ENCODE measurements at regions not wholly inside any gene's neighbourhood (a gene's known extent, or its start where the extent isn't known, plus 50 kb on each side); places are given as distances from the start of the nearest gene placed in this dataset.

GRCh38 chr1:240000634-240001033 is 91.0 kb upstream of the FMN2 start:
- DNase-seq (ENCODE audit: low read depth in 1 of 2, low spot score in 1 of 2) (no peak), ATAC-seq (no peak), FAIRE-seq (no peak)
- WGBS (ENCODE audit: missing lambda C conversion rate), result 44% methylated on average over 4 of the region's 4 CpGs
- H3K4me3 ChIP-seq, result no peak overlapping the region
- H3K4me1 ChIP-seq, result peaks cover 17% of the 10 kb centered on the region
- POLR2A ChIA-PET, result no interaction called here
- no peak overlapping the region; a peak in 1 of 6 replicates for H3K27ac ChIP-seq
- CTCF ChIA-PET, result interaction anchor here (2.3 kb wide), 1 partner anchor 49 kb away, joined by 7 read pairs; no protein-coding TSS in a partner anchor
- H3K9me3 ChIP-seq, result no peaks in the 10 kb centered on the region
- peak overlapping the region; percentile 24; the same call in 2 of the 3 replicates for H3K4me2 ChIP-seq
- no peak for TF ChIP-seq FOSL2 (IDR thresholded peaks at IDR 0.05)
- TF ChIP-seq FOSL2 (CRISPR knock-in tag; IDR thresholded peaks at IDR 0.05), result peak; percentile 82
- TF ChIP-seq JUNB (IDR thresholded peaks at IDR 0.05), result peak; percentile 56; the same call in 1 of the 2 replicates
- no peak for TF ChIP-seq FOSB (CRISPR knock-in tag; IDR thresholded peaks at IDR 0.05)

- POLR2A ChIA-PET, result no interaction called here
- no peak for ATAC-seq
- CTCF ChIA-PET, result interaction anchor here (0.9 to 2.3 kb wide), 4 partner anchors 13 to 50 kb away, joined by 3 to 7 read pairs (median 6); no protein-coding TSS in a partner anchor
- DNase-seq (ENCODE audit: low read depth in 1 of 2, low spot score in 1 of 2), result no peak
- Histone ChIP-seq H3K4me2 (peak overlapping the region; percentile 24; the same call in 1 of the 3 replicates), H3K9me3 (no peaks in the 10 kb centered on the region), H3K4me3 (no peak overlapping the region), H3K27ac (no peak overlapping the region; a peak in 1 of 6 replicates), H3K4me1 (peaks cover 17% of the 10 kb centered on the region)
- no peak for FAIRE-seq
- 70% methylated on average over 7 of the region's 7 CpGs for WGBS (ENCODE audit: missing lambda C conversion rate)
- TF ChIP-seq EHMT2 (IDR thresholded peaks at IDR 0.05; ENCODE audit: low read depth) (no peak), FOSL2 (IDR thresholded peaks at IDR 0.05) (no peak), FOSL2 (CRISPR knock-in tag; IDR thresholded peaks at IDR 0.05) (peak; percentile 32), NFE2L2 (conservative IDR thresholded peaks at IDR 0.05; ENCODE audit: low read length) (no peak), HOXA7 (CRISPR knock-in tag; IDR thresholded peaks at IDR 0.05) (no peak)
Measured at GRCh38 chr1:240001177-240001740, 90.4 kb upstream of the FMN2 start.

GRCh38 chr1:240004086-240004749 is 87.5 kb upstream of the FMN2 start:
- Histone ChIP-seq H3K4me3 (no peak overlapping the region), H3K9me3 (no peaks in the 10 kb centered on the region), H3K4me2 (peak overlapping the region; percentile 14; the same call in 1 of the 3 replicates), H3K27ac (no peak overlapping the region), H3K4me1 (peaks cover 11% of the 10 kb centered on the region)
- ATAC-seq (peak in 1 of 2 experiments; percentile 70; a peak in 3 of 6 replicates), DNase-seq (ENCODE audit: low read depth in 1 of 2, low spot score in 1 of 2) (peak; percentile 37 to 46), FAIRE-seq (peak; percentile 65)
- CTCF ChIA-PET, result interaction anchor here (0.6 to 3.2 kb wide), 21 partner anchors 9 to 710 kb away, joined by 3 to 31 read pairs (median 4); no protein-coding TSS in a partner anchor
- TF ChIP-seq KDM5A (IDR thresholded peaks at IDR 0.05) (no peak), RAD21 (conservative IDR thresholded peaks at IDR 0.05 in 1 of 2, IDR thresholded peaks at IDR 0.05 in 1 of 2) (peak; percentile 15 to 26; a peak in 1 of 5 replicates), EHF (CRISPR knock-in tag; IDR thresholded peaks at IDR 0.05) (no peak), SMC3 (IDR thresholded peaks at IDR 0.05) (0 out of 3 replicates have a peak, but pooled peaks have one; percentile 20), RNF2 (IDR thresholded peaks at IDR 0.05; ENCODE audit: borderline replicate concordance, low read depth) (no peak), CTCF (IDR thresholded peaks at IDR 0.05) (peak; percentile 75), RARB (CRISPR knock-in tag; IDR thresholded peaks at IDR 0.05) (no peak)
- POLR2A ChIA-PET, result no interaction called here
- WGBS (ENCODE audit: missing lambda C conversion rate), result 31% methylated on average over 12 of the region's 12 CpGs

- 71% methylated on average over 5 of the region's 5 CpGs for WGBS (ENCODE audit: missing lambda C conversion rate)
- Histone ChIP-seq H3K4me3 (no peak overlapping the region), H3K27ac (no peak overlapping the region), H3K4me1 (peaks cover 2% of the 10 kb centered on the region; the same call in 2 of the 3 replicates), H3K4me2 (no peak overlapping the region), H3K9me3 (no peaks in the 10 kb centered on the region)
- ChIA-PET CTCF (interaction anchor here (0.6 to 3.2 kb wide), 7 partner anchors 40 to 686 kb away, joined by 3 to 31 read pairs (median 4); no protein-coding TSS in a partner anchor), POLR2A (interaction anchor here (1.0 kb wide), 1 partner anchor 8 kb away, joined by 3 read pairs; no protein-coding TSS in a partner anchor)
- DNase-seq (ENCODE audit: low read depth in 1 of 2, low spot score in 1 of 2) (no peak), ATAC-seq (no peak), FAIRE-seq (no peak)
- TF ChIP-seq ZFP36 (IDR thresholded peaks at IDR 0.05; ENCODE audit: borderline replicate concordance, partially characterized antibody) (no peak), NFE2L2 (conservative IDR thresholded peaks at IDR 0.05; ENCODE audit: low read length) (no peak), NPAS2 (CRISPR knock-in tag; IDR thresholded peaks at IDR 0.05; ENCODE audit: borderline replicate concordance) (no peak), HMGXB4 (CRISPR knock-in tag; IDR thresholded peaks at IDR 0.05; ENCODE audit: borderline replicate concordance) (no peak), NR3C1 (IDR thresholded peaks at IDR 0.05) (no peak), E2F6 (IDR thresholded peaks at IDR 0.05; ENCODE audit: borderline replicate concordance, low read depth) (no peak), RARB (CRISPR knock-in tag; IDR thresholded peaks at IDR 0.05) (no peak), HOXB5 (CRISPR knock-in tag; IDR thresholded peaks at IDR 0.05) (no peak), BHLHE40 (IDR thresholded peaks at IDR 0.05; ENCODE audit: low read depth, low read length) (no peak), RAD21 (conservative IDR thresholded peaks at IDR 0.05 in 1 of 2, IDR thresholded peaks at IDR 0.05 in 1 of 2) (no peak)
Measured at GRCh38 chr1:240005997-240006650, 85.6 kb upstream of the FMN2 start.

Data from A549 (cell line).